Fibroblast of the aortic adventitia (primary cell): ENCODE measurements at regions not wholly inside any gene's neighbourhood (a gene's known extent, or its start where the extent isn't known, plus 50 kb on each side); places are given as distances from the start of the nearest gene placed in this dataset.

Experiments used
- DNase-seq: peaks from one replicate; pipeline ENCODE4 v3.0.0-alpha.2; 2010; ENCODE audit warnings: low read depth
- H3K4me3 ChIP-seq: 2 replicates; pipeline ENCODE4 v1.5.1; 2011; ENCODE audit warnings: low read depth, mild to moderate bottlenecking, control low read depth, low read length, moderate library complexity
- CTCF ChIP-seq: IDR thresholded peaks from 2 replicates; pipeline ENCODE4 v1.5.1; 2011; ENCODE audit warnings: mild to moderate bottlenecking, low read length, control low read depth, inconsistent platforms; ENCODE audit not compliant: insufficient read depth

GRCh38 chr13:97140611-97141010 is 81.5 kb upstream of the MBNL2 start:
- DNase-seq: no peak
- TF ChIP-seq CTCF: no peak
- H3K4me3 ChIP-seq: no peak overlapping the region

- H3K4me3 ChIP-seq: no peak overlapping the region
- no peak for DNase-seq
- no peak for TF ChIP-seq CTCF
Measured at GRCh38 chr13:97141097-97141496, 81.0 kb upstream of the MBNL2 start.

GRCh38 chr13:97141564-97142005 is 80.5 kb upstream of the MBNL2 start:
- DNase-seq: peak; percentile 73
- H3K4me3 ChIP-seq: no peak overlapping the region
- no peak for TF ChIP-seq CTCF

- no peak for DNase-seq
- no peak overlapping the region for H3K4me3 ChIP-seq
- no peak for TF ChIP-seq CTCF
Measured at GRCh38 chr13:97142452-97142851, 79.7 kb upstream of the MBNL2 start.

- TF ChIP-seq CTCF: no peak
- DNase-seq: no peak
- H3K4me3 ChIP-seq: no peak overlapping the region
Measured at GRCh38 chr13:97145057-97145456, 77.1 kb upstream of the MBNL2 start.

GRCh38 chr13:97148894-97149293 is 73.2 kb upstream of the MBNL2 start:
- TF ChIP-seq CTCF: no peak
- DNase-seq: no peak
- no peak overlapping the region for H3K4me3 ChIP-seq

GRCh38 chr13:97160421-97160820 is 61.7 kb upstream of the MBNL2 start:
- DNase-seq: no peak
- no peak for TF ChIP-seq CTCF
- H3K4me3 ChIP-seq: no peak overlapping the region
